BLaER1 (cell line): ENCODE measurements at regions not wholly inside any gene's neighbourhood (a gene's known extent, or its start where the extent isn't known, plus 50 kb on each side); places are given as distances from the start of the nearest gene placed in this dataset.

Source experiments
- H3K27ac ChIP-seq: shearing (Covaris generic); formaldehyde crosslinking; 2 replicates; pipeline ENCODE4 v1.8.1; 2022
- H3K27me3 ChIP-seq: shearing (Covaris generic); formaldehyde crosslinking; 2 replicates; pipeline ENCODE4 v1.8.1; 2022
- H3K36me3 ChIP-seq: shearing (Covaris generic); formaldehyde crosslinking; 2 replicates; pipeline ENCODE4 v1.8.1; 2022
- H3K4me1 ChIP-seq: shearing (Covaris generic); formaldehyde crosslinking; 2 replicates; pipeline ENCODE4 v1.8.1; 2022
- H3K4me2 ChIP-seq: shearing (Covaris generic); formaldehyde crosslinking; 2 replicates; pipeline ENCODE4 v1.8.1; 2022
- H3K4me3 ChIP-seq: shearing (Covaris generic); formaldehyde crosslinking; 2 replicates; pipeline ENCODE4 v1.8.1; 2022
- H3K9ac ChIP-seq: shearing (Covaris generic); formaldehyde crosslinking; 2 replicates; pipeline ENCODE4 v1.8.1; 2022
- H3K9me3 ChIP-seq: shearing (Covaris generic); formaldehyde crosslinking; 2 replicates; pipeline ENCODE4 v1.8.1; 2022
- H4K20me1 ChIP-seq: shearing (Covaris generic); formaldehyde crosslinking; 2 replicates; pipeline ENCODE4 v1.8.1; 2022
- Cebpa-rat ChIP-seq: shearing (Covaris generic); IDR thresholded peaks from 2 replicates; pipeline ENCODE4 v1.8.1; 2022

- 0 out of 2 replicates have a peak, but pooled peaks cover 5% of the 10 kb centered on the region for H3K9me3 ChIP-seq
- H4K20me1 ChIP-seq: no peaks in the 10 kb centered on the region
- no peaks in the 10 kb centered on the region for H3K4me1 ChIP-seq
- H3K4me2 ChIP-seq: no peak overlapping the region
- H3K4me3 ChIP-seq: no peak overlapping the region
- no peak overlapping the region for H3K27ac ChIP-seq
- TF ChIP-seq Cebpa-rat: no peak
- no peaks in the 10 kb centered on the region for H3K27me3 ChIP-seq
- no peaks in the 10 kb centered on the region for H3K36me3 ChIP-seq
- no peak overlapping the region for H3K9ac ChIP-seq
These were observed 112.5 kb downstream of the HAPSTR1 start for GRCh38 chr16:9203956-9204355.

GRCh38 chr16:9205661-9206060 lies 114.2 kb downstream of the HAPSTR1 start:
- H3K4me1 ChIP-seq: no peaks in the 10 kb centered on the region
- no peaks in the 10 kb centered on the region for H3K36me3 ChIP-seq
- no peaks in the 10 kb centered on the region for H3K27me3 ChIP-seq
- H3K9ac ChIP-seq: no peak overlapping the region
- no peak overlapping the region for H3K27ac ChIP-seq
- no peak for TF ChIP-seq Cebpa-rat
- no peaks in the 10 kb centered on the region for H4K20me1 ChIP-seq
- H3K4me3 ChIP-seq: no peak overlapping the region
- H3K9me3 ChIP-seq: 0 out of 2 replicates have a peak, but pooled peaks cover 5% of the 10 kb centered on the region
- H3K4me2 ChIP-seq: no peak overlapping the region

- Histone ChIP-seq H3K4me3 (no peak overlapping the region), H3K4me1 (no peaks in the 10 kb centered on the region), H3K9me3 (0 out of 2 replicates have a peak, but pooled peaks cover 5% of the 10 kb centered on the region), H3K27me3 (no peaks in the 10 kb centered on the region), H4K20me1 (no peaks in the 10 kb centered on the region), H3K27ac (no peak overlapping the region), H3K36me3 (no peaks in the 10 kb centered on the region), H3K9ac (no peak overlapping the region), H3K4me2 (no peak overlapping the region)
- TF ChIP-seq Cebpa-rat: no peak
These were observed 114.7 kb downstream of the HAPSTR1 start for GRCh38 chr16:9206156-9206555.

GRCh38 chr16:9212621-9213020 lies 121.2 kb downstream of the HAPSTR1 start:
- Histone ChIP-seq H3K4me3 (no peak overlapping the region), H3K9ac (no peak overlapping the region), H3K27ac (no peak overlapping the region), H3K27me3 (no peaks in the 10 kb centered on the region), H3K36me3 (no peaks in the 10 kb centered on the region), H3K4me2 (no peak overlapping the region), H3K9me3 (no peaks in the 10 kb centered on the region), H4K20me1 (no peaks in the 10 kb centered on the region), H3K4me1 (no peaks in the 10 kb centered on the region)
- TF ChIP-seq Cebpa-rat: no peak

GRCh38 chr16:9219813-9220212 lies 128.4 kb downstream of the HAPSTR1 start:
- H3K4me1 ChIP-seq: no peaks in the 10 kb centered on the region
- H4K20me1 ChIP-seq: no peaks in the 10 kb centered on the region
- no peaks in the 10 kb centered on the region for H3K27me3 ChIP-seq
- TF ChIP-seq Cebpa-rat: no peak
- H3K4me2 ChIP-seq: no peak overlapping the region
- no peaks in the 10 kb centered on the region for H3K9me3 ChIP-seq
- H3K27ac ChIP-seq: no peak overlapping the region
- H3K9ac ChIP-seq: no peak overlapping the region
- H3K36me3 ChIP-seq: no peaks in the 10 kb centered on the region
- no peak overlapping the region for H3K4me3 ChIP-seq

- no peak overlapping the region for H3K9ac ChIP-seq
- no peaks in the 10 kb centered on the region for H3K27me3 ChIP-seq
- no peak overlapping the region for H3K4me2 ChIP-seq
- H3K9me3 ChIP-seq: no peaks in the 10 kb centered on the region
- H3K36me3 ChIP-seq: no peaks in the 10 kb centered on the region
- TF ChIP-seq Cebpa-rat: no peak
- H3K4me1 ChIP-seq: no peaks in the 10 kb centered on the region
- no peak overlapping the region for H3K27ac ChIP-seq
- H4K20me1 ChIP-seq: no peaks in the 10 kb centered on the region
- no peak overlapping the region for H3K4me3 ChIP-seq
These were observed 134.3 kb downstream of the HAPSTR1 start for GRCh38 chr16:9225527-9226316.

- H3K4me2 ChIP-seq: no peak overlapping the region
- H3K4me1 ChIP-seq: no peaks in the 10 kb centered on the region
- H3K9ac ChIP-seq: no peak overlapping the region
- no peak for TF ChIP-seq Cebpa-rat
- no peaks in the 10 kb centered on the region for H3K9me3 ChIP-seq
- H4K20me1 ChIP-seq: no peaks in the 10 kb centered on the region
- no peak overlapping the region for H3K4me3 ChIP-seq
- H3K36me3 ChIP-seq: no peaks in the 10 kb centered on the region
- H3K27me3 ChIP-seq: no peaks in the 10 kb centered on the region
- H3K27ac ChIP-seq: no peak overlapping the region
These were observed 135.5 kb downstream of the HAPSTR1 start for GRCh38 chr16:9226924-9227323.

GRCh38 chr16:9231039-9231438 lies 139.6 kb downstream of the HAPSTR1 start:
- Histone ChIP-seq H3K27ac (no peak overlapping the region), H3K9me3 (no peaks in the 10 kb centered on the region), H3K4me3 (no peak overlapping the region), H3K4me1 (no peaks in the 10 kb centered on the region), H3K4me2 (no peak overlapping the region), H3K27me3 (no peaks in the 10 kb centered on the region), H3K36me3 (no peaks in the 10 kb centered on the region), H3K9ac (no peak overlapping the region), H4K20me1 (no peaks in the 10 kb centered on the region)
- no peak for TF ChIP-seq Cebpa-rat

GRCh38 chr16:9232102-9232770 lies 140.8 kb downstream of the HAPSTR1 start:
- Histone ChIP-seq H3K9ac (no peak overlapping the region), H3K4me3 (no peak overlapping the region), H3K27me3 (no peaks in the 10 kb centered on the region), H3K9me3 (no peaks in the 10 kb centered on the region; the same call in 1 of the 2 replicates), H3K4me2 (no peak overlapping the region), H3K4me1 (no peaks in the 10 kb centered on the region), H3K27ac (no peak overlapping the region), H3K36me3 (no peaks in the 10 kb centered on the region), H4K20me1 (no peaks in the 10 kb centered on the region)
- TF ChIP-seq Cebpa-rat: no peak

GRCh38 chr16:9235867-9236266 lies 144.4 kb downstream of the HAPSTR1 start:
- Histone ChIP-seq H3K9me3 (no peaks in the 10 kb centered on the region; the same call in 1 of the 2 replicates), H3K4me1 (no peaks in the 10 kb centered on the region), H3K27me3 (no peaks in the 10 kb centered on the region), H3K9ac (no peak overlapping the region), H3K36me3 (no peaks in the 10 kb centered on the region), H3K27ac (no peak overlapping the region), H3K4me3 (no peak overlapping the region), H3K4me2 (no peak overlapping the region), H4K20me1 (no peaks in the 10 kb centered on the region)
- TF ChIP-seq Cebpa-rat: no peak
